ENCODE measurements at regions not wholly inside any gene's neighbourhood (a gene's known extent, or its start where the extent isn't known, plus 50 kb on each side); places are given as distances from the start of the nearest gene placed in this dataset.
A peak's percentile ranks its signal among the peaks of the same experiment; 100 is the strongest.
"Not testable (repeated sequence)": the region's sequence is repeated elsewhere in the genome, so short reads cannot be mapped to it uniquely, and the experiment has no call there.

DNA sequence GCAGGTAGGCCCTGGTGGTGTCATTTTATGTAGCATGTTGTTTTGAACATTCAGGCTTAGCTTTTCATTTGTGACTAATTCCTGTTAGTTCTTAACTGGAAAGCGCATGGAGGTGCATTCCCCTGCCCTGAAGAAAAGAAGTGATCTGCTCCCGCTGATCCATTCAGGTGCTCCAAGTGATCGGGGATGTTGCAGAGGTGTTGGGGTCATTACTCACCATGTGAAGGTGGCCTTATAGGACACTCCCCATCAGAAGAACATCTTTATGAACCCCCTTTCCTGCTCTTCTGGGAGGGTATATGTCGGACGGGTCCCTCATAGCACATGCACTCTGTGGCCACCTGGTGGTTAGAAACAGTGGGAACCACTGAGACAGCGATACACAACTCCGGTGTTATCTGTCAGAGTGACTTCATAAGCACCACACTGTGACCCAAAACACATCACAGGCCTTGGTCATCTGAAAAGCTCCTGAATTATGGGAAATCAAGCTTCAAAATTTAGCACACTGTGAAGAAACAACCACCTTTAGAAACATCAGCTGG lies 172.5 kb upstream of the NOTCH2NLA start:
- not testable (repeated sequence) for DNase-seq

DNA sequence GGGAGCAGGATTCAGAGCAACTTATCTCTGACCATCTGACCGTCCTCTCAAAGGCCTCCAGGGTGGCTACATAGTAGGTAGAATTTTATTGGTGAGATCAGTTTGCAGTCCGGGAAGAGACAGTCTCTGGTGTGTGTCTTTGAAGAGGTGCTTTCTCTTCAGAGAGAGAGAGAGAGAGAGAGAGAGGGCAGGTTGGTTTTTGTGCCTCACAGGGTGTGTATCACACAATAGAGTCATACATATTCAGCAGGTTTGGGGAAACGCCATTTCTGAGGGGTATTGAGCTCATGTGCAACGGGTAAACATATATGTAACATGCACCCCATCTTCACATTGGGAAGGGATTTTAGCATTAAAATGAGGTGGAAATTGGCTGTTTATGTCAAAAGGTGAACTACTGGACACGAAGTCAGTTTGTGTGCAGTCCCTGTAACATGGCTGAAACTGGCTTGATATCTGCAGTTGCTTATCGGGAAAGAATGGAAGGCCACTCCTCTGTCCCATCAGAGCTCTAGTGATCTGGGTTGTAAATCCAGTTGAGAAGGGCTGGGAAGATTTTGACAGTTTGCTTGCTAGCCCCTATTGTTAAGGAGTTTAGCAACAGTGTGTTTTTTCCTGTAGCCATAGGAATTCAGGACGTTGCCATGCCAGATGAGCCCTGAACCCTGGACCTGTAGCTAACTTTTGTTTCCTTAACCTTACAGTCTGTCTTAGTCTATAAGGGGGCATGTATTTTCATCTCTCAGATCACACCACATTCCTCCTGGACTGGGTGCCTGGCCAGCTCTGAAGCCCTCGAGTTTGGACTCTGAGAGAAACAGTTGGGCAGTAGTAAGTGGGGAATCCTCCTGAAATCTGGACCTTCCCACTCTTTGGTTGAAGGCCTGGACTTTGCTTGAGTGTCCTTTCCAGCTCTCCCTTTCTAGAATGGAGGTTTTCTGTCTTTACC lies 171.6 kb upstream of the NOTCH2NLA start:
- not testable (repeated sequence) for DNase-seq

DNA sequence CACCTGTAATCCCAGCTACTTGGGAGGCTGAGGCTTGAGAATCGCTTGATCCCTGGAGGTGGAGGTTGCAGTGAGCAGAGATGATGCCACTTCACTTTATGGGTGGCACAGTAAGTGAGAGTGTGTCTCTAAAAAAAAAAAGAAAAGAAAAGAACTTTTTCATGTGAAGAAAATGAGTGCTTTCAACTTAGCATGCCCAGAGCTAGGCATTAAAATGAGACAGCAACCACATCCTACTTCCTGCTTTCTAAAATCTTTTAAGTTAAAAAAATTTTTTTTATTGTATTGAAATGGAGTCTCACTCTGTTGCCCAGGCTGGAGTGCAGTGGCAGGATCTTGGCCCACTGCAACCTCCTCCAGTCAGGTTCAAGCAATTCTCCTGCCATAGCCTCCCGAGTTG lies 170.4 kb upstream of the NOTCH2NLA start:
- not testable (repeated sequence) for DNase-seq

DNA sequence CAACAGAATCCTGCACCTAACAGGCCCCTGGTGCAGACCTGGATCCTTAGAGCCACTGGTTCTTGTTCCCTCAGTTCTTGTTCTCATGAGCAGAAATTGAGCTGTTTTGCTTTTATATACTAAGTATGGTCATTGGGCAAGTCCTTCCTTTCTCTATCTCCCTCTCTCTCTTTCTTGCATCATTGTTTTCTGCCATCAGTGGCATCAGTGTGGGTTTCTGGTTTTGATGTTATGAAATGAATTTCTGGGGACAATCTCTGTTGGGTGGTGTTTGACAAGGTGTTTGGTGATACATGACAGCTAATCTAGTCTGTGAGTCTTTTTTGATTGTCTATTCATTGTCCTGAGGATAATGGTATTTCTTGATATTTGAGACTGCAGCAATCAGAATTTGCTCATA lies 168.0 kb upstream of the NOTCH2NLA start:
- DNase-seq = not testable (repeated sequence)

DNA sequence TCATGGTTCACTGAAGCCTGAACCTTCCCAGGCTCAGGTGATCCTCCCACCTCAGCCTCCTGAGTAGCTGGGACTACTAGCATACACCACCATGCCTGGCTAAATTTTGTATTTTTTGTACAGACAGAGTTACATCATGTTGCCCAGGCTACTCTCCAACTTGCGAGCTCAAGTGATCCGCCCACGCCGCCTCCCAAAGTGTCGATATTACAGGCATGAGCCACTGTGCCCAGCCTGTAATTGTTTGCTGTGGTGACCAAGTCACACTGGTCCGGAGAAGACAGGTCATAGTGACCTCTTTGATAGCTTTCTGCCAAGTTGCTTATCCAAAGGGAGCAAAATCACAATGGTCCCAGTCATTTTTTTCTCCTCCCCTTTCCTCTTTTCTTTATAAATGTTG lies 167.4 kb upstream of the NOTCH2NLA start:
- not testable (repeated sequence) for DNase-seq

DNA sequence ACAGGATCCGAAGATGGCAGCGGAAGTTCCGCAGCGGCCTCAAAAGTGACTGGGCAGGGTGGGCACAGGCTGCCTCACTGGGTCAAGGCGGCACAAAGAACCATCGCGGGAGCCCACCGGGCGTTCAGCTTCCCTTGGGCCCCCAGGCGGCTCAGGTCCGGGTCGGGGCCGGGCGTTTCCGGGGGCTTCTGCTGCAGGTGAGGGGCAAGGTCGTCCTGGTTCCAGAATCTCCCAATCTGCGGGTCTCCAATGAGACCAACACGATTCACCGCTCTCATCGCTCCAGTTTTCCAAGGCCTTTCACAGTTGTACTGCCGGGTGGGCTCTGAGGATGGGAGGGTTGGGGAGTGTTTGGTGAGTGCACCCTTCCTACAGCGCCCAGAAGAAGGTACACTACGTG lies 165.0 kb upstream of the NOTCH2NLA start:
- DNase-seq = not testable (repeated sequence)

DNA sequence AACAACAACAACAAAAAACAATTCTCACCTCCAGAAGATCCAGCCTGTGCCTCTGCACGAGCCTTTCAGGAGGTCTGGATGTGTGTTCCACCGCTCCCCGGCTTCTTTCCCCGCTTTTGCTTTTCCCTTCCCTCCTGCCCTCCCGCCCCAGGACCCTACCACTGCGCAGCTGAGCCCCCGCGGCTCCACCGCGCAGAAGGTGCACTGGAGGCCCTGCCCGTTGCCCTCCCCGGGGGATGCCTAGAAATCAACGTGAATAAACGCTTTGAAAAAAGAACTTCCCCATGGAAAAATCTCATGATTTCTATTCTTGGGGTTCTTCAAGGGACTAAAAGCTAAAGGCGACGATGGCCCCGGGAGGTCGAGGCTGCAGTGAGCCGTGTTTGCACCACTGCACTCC lies 164.3 kb upstream of the NOTCH2NLA start:
- DNase-seq = not testable (repeated sequence)

DNA sequence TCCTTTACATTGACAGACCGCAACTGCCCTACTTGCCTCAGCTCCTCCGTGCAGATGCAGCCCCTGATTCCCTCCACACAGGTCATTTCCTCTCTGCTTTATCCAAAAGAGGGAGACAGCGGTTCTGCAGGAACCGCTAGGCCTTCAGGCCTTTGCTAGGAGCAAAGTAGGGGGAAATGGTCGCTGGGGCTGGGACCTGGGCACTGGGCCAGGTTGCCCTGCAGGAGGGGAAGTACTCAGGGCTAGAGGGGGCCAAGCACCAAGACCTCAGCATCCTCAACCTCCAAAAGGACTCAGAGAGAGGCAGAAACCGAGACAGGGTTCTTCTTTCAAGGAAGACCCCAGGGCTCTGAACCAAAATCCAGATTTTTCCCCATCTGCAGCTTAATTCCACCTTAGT lies 160.4 kb upstream of the NOTCH2NLA start:
- not testable (repeated sequence) for DNase-seq

DNA sequence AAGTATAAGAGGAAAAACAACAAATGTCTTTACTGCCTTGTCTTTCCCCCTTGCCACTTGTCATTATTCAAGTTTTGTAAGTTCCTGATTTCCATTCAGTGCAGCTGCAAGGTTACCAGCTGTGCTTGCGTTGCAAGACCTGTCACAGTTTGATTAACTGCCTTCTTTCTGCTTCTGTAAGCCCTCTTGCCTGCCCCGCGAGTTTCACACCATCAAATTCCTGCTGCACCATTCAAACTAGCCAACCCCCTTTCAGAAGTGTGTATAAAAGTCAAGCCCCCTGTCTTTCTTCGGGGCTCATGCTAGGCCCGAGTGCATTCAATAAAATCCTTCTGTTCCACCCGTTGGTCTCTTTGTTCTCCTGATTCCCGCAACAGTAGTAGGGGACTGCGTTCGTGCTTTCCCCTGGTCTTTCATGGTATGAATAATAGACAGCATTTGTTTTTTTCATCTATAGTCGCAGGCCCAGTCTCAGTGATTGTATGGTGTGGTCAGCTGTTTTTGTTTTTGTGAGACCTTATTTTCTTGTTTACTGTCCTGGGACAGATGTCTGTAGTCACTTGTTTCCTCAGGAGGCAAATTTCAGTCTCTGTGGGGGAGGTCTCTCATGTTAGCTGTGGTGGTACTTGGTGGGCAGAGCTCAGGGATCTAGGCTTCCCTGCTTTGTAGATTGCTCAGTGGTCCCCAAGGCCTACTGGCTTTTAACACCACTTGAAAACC lies 159.1 kb upstream of the NOTCH2NLA start:
- not testable (repeated sequence) for DNase-seq

DNA sequence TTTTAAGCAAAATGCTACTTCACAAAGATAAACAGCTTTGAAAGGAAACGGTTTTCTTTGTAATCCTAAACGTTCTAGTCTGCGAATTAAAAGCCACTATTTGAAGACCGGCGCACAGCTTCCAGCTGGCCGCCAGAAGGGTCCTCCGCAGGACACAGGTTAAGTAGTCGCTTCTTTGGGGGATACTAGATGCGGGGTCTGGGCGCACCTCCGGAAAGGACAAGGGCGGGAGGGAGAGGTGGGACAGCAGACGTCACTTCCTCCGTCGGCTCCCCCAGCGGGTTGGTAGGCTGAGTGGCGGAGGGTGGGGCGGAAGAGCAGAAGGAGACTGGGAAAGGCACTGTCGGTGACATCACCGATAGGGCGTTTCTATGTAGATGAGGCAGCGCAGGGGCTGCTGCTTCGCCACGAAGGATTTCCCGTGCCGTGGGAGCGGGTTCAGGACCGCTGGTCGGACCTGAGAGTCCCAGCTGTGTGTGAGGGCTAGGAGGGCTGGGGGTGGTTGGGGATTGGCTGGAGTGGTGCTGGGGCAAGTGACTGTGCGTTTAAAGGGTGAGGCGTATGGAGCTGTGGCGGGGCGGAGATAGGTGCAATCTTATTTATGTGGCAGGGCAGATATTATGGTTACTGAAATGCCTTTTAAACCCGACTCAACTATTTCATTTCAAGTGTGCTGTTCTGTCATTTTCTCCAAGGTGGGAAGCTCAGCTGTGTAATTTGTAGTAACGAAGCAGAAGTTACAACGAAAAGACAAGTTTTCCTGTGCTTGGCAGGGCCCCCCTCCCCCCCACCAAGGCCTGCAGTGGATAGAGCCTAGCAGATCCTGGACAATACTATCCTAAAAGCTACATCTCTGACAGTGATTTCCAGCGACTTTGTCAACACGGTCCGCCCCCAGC lies 158.3 kb upstream of the NOTCH2NLA start:
- not testable (repeated sequence) for DNase-seq

DNA sequence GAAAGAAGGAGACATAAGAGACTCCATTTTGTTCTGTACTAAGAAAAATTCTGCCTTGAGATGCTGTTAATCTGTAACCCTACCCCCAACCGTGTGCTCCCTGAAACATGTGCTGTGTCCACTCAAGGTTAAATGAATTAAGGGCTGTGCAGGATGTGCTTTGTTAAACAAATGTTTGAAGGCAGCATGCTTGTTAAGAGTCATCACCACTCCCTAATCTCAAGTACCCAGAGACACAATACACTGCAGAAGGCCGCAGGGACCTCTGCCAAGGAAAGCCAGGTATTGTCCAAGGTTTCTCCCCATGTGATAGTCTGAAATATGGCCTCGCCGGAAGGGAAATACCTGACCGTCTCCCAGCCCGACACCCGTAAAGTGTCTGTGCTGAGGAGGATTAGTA lies 152.4 kb upstream of the NOTCH2NLA start:
- DNase-seq = not testable (repeated sequence)

DNA sequence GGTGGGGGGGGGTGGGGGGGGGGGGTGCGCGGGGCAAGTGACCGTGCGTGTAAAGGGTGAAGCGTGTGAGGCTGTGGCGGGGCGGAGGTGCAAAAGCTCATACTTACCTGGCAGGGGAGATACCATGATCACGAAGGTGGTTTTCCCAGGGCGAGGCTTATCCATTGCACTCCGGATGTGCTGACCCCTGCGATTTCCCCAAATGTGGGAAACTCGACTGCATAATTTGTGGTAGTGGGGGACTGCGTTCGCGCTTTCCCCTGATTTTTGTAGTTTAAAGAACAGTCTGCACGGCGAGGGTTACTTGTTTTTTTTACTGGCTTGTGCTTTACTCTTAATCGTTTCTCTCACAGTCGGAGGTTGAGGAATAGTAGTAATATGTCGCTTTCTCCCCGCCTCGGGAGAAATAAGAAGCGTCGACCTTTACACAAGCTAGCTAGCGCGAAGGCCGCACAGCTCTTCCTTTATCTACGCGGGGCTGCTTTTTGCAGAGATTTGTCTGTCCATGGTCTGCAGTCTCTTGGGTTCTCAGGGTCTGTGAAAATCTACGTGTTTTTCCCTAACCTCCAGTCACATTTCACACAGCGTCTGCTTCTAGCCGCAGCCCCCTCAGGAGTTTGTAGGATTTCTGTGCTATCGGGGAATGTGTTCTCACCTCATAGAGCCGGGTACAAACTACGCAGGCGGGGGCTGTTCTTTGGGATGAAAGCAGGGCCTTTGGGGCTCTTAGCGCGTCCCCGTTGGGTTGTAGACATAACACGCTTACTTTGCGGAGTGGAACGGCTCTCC lies 148.1 kb upstream of the NOTCH2NLA start:
- DNase-seq = peak; percentile 47

DNA sequence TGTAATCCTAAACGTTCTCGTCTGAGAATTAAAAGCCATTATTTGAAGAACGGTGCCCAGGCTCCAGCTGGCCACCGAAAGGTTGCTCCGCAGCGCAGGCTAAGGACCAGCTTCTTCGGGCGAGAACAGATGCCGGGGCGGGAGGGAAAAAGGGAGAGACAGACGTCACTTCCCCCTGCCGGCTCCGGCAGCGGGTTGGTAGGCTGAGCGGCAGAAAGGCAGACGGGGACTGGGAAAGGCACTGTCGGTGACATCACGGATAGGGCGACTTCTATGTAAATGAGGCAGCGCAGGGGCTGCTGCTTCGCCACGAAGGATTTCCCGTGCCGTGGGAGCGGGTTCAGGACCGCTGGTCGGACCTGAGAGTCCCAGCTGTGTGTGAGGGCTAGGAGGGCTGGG lies 147.5 kb upstream of the NOTCH2NLA start:
- peak; percentile 66 for DNase-seq

DNA sequence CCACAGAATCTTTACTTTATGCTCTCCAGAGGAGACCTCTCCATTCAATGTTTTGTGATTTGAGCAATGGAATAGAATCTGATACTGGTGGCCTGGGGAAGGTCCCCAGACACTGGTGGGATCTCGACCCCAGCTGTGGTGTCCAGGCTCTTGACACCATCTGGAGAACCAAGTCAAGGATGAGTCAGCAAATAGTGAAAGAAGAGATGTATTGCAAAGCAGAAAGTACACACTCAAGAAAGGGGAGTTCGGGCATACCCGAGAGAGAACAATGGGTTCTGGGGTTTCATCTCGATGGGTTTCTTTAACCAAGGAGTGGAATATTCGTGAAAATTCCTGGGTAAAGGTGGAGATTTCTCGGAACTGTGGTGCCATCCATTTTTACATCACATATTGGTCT lies 146.3 kb upstream of the NOTCH2NLA start:
- not testable (repeated sequence) for DNase-seq

DNA sequence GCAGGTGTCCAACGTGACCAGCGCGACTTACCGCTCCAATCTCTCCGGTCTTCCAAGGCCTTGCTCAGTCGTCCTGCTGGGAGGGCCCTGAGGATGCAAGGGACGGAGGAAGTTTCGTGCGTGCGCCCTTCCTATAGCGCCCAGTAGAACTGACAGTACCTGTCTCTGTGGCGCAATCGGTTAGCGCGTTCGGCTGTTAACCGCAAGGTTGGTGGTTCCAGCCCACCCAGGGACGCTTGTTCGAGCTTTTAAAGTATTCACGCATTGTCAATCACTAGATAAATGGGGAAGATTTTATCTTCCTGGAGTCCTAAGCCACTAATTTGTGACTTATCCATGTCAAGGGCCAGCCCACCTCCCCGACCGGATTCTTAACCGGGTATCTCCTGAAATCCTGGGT lies 141.1 kb upstream of the NOTCH2NLA start:
- peak; percentile 31 for DNase-seq

DNA sequence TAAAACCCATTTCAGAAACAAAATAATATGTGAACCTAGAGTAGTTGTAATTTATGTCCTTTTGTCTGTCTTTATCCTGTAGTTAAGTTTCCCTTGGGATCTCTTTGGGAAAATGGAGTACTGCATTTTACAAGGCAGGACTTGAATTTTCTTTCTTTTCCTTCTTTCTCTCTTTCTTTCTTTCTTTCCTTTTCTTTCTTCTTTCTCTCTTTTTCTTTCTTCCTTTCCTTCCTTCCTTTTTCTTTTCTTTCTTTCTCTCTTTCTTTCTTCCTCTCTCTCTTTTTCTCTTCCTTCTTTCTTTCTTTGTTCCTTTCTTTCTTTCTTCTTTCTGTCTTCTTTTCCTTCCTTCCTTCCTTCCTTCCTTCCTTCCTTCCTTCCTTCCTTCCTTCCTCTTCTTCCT lies 126.6 kb upstream of the NOTCH2NLA start:
- DNase-seq = not testable (repeated sequence)

DNA sequence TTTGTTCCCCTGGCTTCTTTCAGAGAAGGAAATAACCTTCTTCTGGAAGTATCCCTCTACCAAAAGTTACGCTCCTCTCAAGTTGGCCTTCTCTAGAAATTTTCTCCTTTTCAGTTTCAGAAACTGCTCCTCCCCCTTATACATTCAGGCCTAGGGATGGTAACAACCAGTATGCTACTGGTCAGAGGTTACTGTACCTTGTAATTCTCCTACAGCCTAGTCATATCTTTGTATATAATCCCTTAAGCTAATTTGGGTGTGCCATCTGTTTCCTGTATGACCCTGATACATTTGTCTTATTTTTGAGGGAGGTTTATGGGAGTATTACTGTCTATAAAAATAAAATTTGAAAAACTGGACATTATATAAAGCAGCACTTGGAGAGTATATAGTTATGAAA lies 98.0 kb upstream of the NOTCH2NLA start:
- not testable (repeated sequence) for DNase-seq

DNA sequence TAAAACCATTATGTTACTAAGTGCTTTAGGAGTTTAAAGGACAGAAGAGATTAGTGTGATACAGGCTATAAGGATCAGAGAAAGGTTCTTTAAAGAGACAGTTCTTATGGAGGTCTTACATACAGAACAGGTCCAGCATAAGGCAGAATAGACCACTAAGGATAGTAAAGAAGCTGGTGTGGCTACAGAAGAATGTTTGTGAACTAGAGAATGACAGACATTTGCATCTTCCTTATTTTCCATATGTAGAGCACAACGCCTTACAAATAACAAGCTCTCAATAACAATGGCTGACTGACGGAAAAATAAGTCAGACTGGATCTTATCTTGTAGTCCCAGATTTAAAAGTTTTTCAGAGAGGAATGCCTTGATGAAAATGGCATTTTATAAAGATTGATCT lies 95.6 kb upstream of the NOTCH2NLA start:
- not testable (repeated sequence) for DNase-seq

DNA sequence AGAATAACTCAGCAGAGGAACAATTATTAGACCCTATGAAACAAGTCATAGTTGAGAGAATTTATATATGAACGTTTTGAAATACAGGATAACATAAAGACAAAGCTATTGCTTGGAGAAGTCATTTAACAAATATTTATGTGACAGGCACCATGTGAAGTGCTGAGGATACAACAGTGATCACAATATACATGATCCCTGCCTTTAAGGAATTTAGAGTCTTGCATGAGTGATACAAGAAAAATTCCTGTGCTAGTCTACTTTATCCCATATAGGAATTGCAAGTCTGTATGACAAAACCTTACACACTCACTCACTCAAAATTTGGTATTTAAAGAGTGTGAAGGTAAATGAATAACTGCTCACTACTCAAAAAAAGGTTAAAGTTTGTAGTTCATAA lies 94.5 kb upstream of the NOTCH2NLA start:
- not testable (repeated sequence) for DNase-seq

DNA sequence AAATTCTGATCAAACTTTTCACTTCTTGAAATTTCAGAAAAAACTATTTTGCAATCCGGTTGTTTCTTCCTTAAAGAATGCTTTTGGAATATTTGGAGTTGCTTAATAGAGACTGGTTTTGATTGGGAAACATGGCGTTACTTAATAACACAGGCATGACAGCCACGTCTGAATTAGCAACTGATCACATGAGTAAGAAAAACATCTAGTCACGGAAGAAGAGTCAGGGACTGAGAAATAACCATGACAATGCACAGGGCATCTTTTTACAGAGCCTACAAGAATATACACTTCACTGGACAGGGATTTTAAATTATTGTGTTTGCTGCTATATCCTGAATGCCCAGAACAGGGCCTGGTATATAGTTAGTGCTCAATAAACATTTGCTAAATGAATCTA lies 94.1 kb upstream of the NOTCH2NLA start:
- not testable (repeated sequence) for DNase-seq

DNA sequence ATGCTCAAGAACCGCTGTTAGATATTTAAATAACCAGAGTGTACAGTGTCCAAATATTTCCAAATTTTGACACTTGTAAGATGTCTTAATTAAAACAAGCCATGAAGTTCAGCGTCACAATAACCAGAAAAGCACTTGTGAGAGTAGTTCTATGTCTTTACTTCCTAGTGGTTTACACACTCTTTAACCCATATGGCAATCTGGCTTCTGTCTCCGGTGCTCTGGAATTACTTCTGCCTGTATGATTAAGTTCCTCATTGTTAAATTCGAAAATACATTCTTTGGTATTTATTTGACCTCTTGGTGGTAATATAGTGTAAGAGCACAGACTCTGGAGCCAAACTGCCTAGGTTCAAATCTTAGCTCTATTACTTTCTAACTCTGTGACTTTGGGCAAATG lies 89.9 kb upstream of the NOTCH2NLA start:
- not testable (repeated sequence) for DNase-seq

DNA sequence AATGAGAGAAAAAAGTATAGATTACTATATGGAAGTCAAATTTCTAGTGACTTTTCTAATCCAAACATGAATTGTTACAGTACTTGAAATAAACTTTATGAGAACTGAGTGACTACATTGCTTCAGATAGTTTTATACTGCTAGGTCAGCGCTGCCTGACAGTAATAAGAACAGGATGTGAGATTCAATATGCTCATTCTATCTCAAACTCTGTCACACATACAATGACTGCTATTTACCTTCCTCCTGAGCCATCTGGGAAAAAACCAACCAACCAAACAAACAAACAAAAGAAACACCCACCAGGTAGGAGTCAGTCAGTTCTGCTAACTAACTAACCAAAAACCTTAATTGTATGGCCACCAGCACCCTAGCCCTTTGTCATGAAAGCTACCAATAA lies 89.0 kb upstream of the NOTCH2NLA start:
- DNase-seq = not testable (repeated sequence)
